Psoas muscle (tissue), 7 donors: ENCODE measurements at regions not wholly inside any gene's neighbourhood (a gene's known extent, or its start where the extent isn't known, plus 50 kb on each side); places are given as distances from the start of the nearest gene placed in this dataset.
"Not testable (repeated sequence)": the region's sequence is repeated elsewhere in the genome, so short reads cannot be mapped to it uniquely, and the experiment has no call there.

Source experiments
- ATAC-seq, 4 donors: fragments of 200-7000 bp; cut with Tn5 transposase; one replicate each; pipeline ENCODE4 v1.9.1; 2020; ENCODE audit warnings: moderate library complexity in 3 of 4, mild to moderate bottlenecking in 2 of 4
- DNase-seq, 2 donors: peaks; one replicate each; pipeline ENCODE4 v3.0.0-alpha.2; 2020
- H3K27ac ChIP-seq: fragments of 200-600 bp; one replicate; pipeline ENCODE4 v1.8.0; 2022
- H3K27me3 ChIP-seq, 3 donors: fragments of 200-600 bp in 1 of 3; one replicate each; pipeline versions ENCODE4 v1.6.1 to v1.8.0; 2013 to 2022; ENCODE audit warnings: low read length in 2 of 3, mild to moderate bottlenecking in 2 of 3, moderate library complexity in 1 of 3; ENCODE audit not compliant: insufficient read depth in 3 of 3
- H3K36me3 ChIP-seq, 2 donors: fragments of 200-600 bp in 1 of 2; one replicate each; pipeline versions ENCODE4 v1.6.1 to v1.8.0; 2013 to 2022; ENCODE audit warnings: low read depth in 1 of 2, mild to moderate bottlenecking in 1 of 2, moderate library complexity in 1 of 2; ENCODE audit not compliant: insufficient read depth in 1 of 2
- H3K4me1 ChIP-seq: fragments of 200-600 bp; one replicate; pipeline ENCODE4 v1.8.0; 2022
- H3K4me3 ChIP-seq: fragments of 200-600 bp; one replicate; pipeline ENCODE4 v1.8.0; 2022; ENCODE audit warnings: mild to moderate bottlenecking
- H3K9me3 ChIP-seq: fragments of 200-600 bp; one replicate; pipeline ENCODE4 v1.8.0; 2022
- WGBS, 3 donors: extraction: QIAGEN DNeasy Blood & Tissue Kit; methylation state at CpG; one replicate each; pipeline versions ENCODE4 v1.1.6 to v1.1.7; 2013; 5-methylcytosine and 5-hydroxymethylcytosine counted together
- intact Hi-C, 2 donors: fragments of 100-400 bp; cut with DNase I; formaldehyde crosslinking; loops; one replicate each; pipeline versions ENCODE4 v1.11.0 to v1.14.2; 2022
- TF ChIP-seq, protein P1 (sequence below): fragments of 200-600 bp; IDR thresholded peaks from one replicate; pipeline ENCODE4 v1.8.0; 2022; ENCODE audit warnings: antibody characterized with exemption
- donor health status: healthy with polysubstance abuse.
- donor health status: DM: no; HTN: no; CAD: no; lungs with moderate emphysema.
- donor health status: Bipolar disorder and iron deficiency.
- donor health status: healthy.
- donor health status: DM: yes; HTN: yes; CAD: no.
- donor health status: DM: no; HTN: no; CAD: no.
- donor health status: DM: yes; HTN: yes; CAD: no.

DNA sequence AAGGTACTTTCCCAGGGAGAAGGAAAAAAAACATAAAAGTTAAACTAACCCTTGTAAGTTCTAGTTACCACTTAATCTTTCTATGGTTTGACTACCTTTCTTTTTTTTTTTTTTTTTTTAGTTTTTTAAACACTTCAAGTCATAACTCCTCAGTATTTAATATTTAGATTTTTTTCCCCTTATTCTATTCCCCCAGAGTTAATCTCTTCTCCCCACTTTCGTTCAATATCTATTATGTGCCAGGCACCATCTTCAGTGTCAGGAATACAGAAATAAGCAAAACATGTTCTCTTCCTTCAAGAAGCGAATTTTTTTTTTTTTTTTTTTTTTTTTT, 62.0 kb upstream of the LOC128125822 start:
- WGBS, 3 donors = 64 to 72% (median 68%) methylated on average over 2 of the region's 2 CpGs
- no peak for ATAC-seq
- no peaks in the 10 kb centered on the region for H3K9me3 ChIP-seq
- H3K4me3 ChIP-seq = no peak overlapping the region
- no peaks in the 10 kb centered on the region for H3K36me3 ChIP-seq
- DNase-seq = no peak
- H3K4me1 ChIP-seq = peaks cover 13% of the 10 kb centered on the region
- intact Hi-C loops = no loop called here
- H3K27ac ChIP-seq = peak overlapping the region; percentile 50
- TF ChIP-seq, protein P1, sequence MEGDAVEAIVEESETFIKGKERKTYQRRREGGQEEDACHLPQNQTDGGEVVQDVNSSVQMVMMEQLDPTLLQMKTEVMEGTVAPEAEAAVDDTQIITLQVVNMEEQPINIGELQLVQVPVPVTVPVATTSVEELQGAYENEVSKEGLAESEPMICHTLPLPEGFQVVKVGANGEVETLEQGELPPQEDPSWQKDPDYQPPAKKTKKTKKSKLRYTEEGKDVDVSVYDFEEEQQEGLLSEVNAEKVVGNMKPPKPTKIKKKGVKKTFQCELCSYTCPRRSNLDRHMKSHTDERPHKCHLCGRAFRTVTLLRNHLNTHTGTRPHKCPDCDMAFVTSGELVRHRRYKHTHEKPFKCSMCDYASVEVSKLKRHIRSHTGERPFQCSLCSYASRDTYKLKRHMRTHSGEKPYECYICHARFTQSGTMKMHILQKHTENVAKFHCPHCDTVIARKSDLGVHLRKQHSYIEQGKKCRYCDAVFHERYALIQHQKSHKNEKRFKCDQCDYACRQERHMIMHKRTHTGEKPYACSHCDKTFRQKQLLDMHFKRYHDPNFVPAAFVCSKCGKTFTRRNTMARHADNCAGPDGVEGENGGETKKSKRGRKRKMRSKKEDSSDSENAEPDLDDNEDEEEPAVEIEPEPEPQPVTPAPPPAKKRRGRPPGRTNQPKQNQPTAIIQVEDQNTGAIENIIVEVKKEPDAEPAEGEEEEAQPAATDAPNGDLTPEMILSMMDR = no peak
- peaks cover 0 to 2% (median 0%) of the 10 kb centered on the region in 3 donors for H3K27me3 ChIP-seq

DNA sequence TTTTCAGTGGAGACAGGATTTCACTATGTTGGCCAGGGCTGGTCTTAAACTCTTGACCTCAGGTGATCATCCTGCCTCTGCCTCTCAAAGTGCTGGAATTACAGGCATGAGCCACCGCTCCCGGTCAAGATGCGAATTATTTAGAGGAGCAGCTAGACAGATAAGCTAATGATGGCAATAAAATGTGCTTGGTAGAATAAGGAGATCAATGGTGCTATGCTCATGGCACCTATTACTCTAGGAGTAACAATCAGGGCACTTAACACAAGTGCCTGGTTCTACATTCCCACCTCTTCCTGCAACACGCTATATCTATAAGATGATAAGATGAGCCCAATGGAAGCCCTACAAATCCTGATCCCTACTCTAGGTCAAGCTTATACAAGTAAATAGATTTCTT, 61.4 kb upstream of the LOC128125822 start:
- H3K4me1 ChIP-seq = peaks cover 13% of the 10 kb centered on the region
- WGBS, 3 donors = 87 to 91% (median 88%) methylated on average over 4 of the region's 4 CpGs

DNA sequence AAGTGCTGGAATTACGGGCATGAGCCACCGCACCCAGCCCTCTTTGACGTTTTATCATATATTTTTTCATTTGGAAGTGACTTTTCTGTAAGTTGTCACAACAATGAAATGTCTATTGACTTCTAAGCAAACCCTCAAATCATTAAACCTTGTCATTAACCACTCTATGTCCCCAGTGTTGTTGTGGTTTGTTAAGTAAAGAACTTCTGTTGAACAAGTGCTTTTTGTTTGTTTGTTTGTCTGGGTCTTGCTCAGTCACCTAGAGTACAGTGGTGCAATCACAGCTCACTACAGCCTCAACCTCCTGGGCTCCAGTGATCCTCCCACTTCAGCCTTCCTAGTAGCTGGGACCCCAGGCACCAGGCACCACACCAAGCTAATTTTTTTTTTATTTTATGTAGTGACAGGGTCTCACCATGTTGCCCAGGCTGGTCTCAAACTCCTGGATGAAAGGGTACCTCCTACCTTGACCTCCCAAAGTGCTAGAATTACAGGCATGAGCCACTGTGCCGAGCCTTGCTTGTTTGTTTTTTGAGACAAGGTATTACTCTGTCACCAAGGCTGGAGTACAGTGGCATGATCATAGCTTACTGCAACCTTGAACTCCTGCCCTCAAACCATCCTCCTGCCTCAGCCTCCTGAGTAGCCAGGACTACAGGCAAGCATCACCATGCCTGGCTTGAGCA, 57.6 kb upstream of the LOC128125822 start:
- H3K27ac ChIP-seq = no peak overlapping the region
- TF ChIP-seq, protein P1 = no peak
- H3K27me3 ChIP-seq = peaks cover 0 to 2% (median 0%) of the 10 kb centered on the region in 3 donors
- 84 to 90% (median 90%) methylated on average over 4 of the region's 4 CpGs for WGBS, 3 donors
- DNase-seq (no peak), ATAC-seq (no peak)
- intact Hi-C loops = no loop called here
- no peaks in the 10 kb centered on the region for H3K36me3 ChIP-seq
- H3K4me3 ChIP-seq = no peak overlapping the region
- H3K9me3 ChIP-seq = no peaks in the 10 kb centered on the region
- H3K4me1 ChIP-seq = peaks cover 13% of the 10 kb centered on the region

More for the DNA sequence above, 61.4 kb upstream of the LOC128125822 start:
- TF ChIP-seq, protein P1 = no peak
- Histone ChIP-seq H3K27ac (no peak overlapping the region), H3K9me3 (no peaks in the 10 kb centered on the region), H3K27me3 (peaks cover 0 to 2% (median 0%) of the 10 kb centered on the region in 3 donors), H3K4me3 (no peak overlapping the region), H3K36me3 (no peaks in the 10 kb centered on the region)
- ATAC-seq (no peak), DNase-seq (no peak)
- intact Hi-C loops = no loop called here

DNA sequence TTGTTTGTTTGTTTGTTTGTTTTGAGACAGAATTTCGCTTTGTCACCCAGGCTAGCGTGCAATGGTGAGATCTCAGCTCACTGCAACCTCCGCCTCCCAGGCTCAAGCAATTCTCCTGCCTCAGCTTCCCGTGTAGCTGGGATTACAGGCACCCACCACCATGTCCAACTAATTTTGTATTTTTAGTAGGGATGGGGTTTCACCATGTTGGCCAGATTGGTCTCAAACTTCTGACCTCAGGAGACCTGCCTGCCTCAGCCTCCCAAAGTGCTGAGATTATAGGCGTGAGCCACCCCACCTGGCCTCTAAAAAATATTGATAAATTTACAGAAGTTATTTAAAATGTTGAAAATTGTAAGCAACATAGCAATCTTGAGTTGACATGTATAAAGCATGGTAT, 57.1 kb upstream of the LOC128125822 start:
- intact Hi-C loops, H3K27ac ChIP-seq, H3K4me3 ChIP-seq, H3K27me3 ChIP-seq, H3K4me1 ChIP-seq, H3K36me3 ChIP-seq, H3K9me3 ChIP-seq, DNase-seq, ATAC-seq: not testable (repeated sequence)
- WGBS, 3 donors = 81 to 85% (median 85%) methylated on average over 5 of the region's 5 CpGs

DNA sequence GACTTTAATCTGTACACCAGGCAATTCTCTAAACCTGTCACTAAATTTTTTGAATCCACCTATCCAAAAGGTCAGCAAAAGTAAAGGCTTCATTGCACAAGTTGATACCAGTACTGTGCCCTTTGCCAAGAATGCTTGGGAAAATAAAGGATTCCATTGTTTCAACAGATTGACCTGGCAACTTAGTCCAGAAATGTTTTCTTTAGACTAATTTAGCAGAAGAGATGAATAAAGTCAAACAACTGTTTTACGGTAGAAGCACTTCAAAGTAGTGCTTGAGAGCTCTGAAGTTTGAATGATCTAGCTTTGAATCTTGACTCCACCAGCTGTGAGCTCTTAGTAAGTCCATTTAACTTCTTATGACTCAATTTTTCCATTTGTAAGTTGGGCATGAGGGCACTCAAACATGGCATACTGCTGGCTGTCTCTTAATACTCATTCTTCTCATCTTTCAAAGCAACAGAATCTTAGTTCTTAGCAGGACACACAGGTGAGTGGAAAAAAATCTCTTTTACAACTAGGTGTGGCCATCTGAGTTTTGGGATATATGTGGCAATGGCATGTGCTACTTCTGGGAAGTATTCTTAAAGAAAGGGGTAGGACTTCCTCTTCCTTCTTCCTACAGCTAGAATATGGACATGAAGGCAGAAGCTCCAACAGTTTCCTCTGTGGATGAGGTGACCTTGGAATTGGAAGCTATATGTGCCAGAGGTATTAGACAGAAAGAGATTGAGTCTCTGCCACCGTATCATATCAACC, 55.9 kb upstream of the LOC128125822 start:
- DNase-seq = no peak
- Histone ChIP-seq H3K27me3 (peaks cover 0 to 2% (median 0%) of the 10 kb centered on the region in 3 donors), H3K4me1 (peaks cover 5% of the 10 kb centered on the region), H3K36me3 (no peaks in the 10 kb centered on the region), H3K4me3 (no peak overlapping the region), H3K9me3 (no peaks in the 10 kb centered on the region), H3K27ac (no peak overlapping the region)
- ATAC-seq = no peak
- WGBS, 3 donors = 42 to 59% (median 46%) methylated on average over 2 of the region's 2 CpGs
- intact Hi-C loops = no loop called here
- TF ChIP-seq, protein P1 = no peak
